ENCODE measurements at regions not wholly inside any gene's neighbourhood (a gene's known extent, or its start where the extent isn't known, plus 50 kb on each side); places are given as distances from the start of the nearest gene placed in this dataset.

DNA sequence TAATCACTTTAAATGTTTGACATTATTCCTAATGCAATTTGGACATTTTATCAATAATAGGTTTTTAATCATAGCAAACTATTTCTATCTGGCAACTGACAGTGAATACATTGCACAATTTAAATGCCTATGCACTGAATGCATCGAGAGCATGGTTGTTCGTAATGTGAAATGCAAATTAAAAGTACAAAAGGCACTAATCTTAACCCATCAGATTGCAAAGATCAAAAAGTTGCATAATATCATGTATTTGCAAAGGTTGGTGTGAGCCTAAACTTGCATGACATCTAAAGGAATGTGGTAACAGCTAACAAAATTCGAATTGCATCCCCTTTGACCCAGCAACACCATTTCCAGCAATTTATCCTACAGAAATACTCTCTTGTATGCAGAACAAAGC lies 469.9 kb upstream of the IRAK1BP1 start:
- no peak for DNase-seq

DNA sequence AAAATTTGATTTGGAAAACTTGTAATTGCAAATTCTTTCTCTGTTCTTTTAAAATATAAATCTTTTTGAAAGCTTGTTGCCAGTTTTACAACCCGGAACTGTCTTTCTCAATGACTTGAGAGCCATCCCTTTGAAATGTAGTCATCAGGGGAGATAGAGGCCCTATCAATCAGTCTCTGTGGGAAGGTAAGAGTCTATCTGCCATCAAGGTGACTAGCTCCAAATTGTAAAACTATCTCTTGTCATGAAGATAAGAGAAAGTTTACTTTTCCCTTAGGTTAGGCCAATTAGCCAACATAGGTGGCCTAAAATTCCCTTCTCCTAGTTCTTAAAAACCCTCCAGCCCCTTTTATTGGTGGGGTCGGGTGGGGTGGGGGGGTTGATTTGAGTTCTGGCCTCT lies 469.1 kb upstream of the IRAK1BP1 start:
- DNase-seq = no peak

DNA sequence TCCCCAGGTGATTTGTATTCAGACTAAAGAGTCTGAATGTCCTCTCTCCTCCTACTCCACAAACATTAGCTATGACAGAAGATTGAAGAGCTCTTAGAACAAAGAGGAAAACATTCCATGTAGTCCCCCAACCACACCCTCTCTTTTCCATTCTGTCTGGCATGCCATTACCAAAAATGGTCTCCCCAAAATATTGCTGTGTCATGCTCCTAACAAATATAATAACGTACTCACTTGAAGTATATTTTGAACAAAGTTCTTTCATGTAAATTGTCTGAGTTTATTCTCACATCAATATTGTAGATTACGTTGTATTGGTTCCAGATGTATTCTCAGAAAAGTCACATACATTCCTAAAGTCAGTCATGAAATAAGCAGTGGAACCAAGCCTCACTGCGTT lies 467.3 kb upstream of the IRAK1BP1 start:
- no peak for DNase-seq

DNA sequence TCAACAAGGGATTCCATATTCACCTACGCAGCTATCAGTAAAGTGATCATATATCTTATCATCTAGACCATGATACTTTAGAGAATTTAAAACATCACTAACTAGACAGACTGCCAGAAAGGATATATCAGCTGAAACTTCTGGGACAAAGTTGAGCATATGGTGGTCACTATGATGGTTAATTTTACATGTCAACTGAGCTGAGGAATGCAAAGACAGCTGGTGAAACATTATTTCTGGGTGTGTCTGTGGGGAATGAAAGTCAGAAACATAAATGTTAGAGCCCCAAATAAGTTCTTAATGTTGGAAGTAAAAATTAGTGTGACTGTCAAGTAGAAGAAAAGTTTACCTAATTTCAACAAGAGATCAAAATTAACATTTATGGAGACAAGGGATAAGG lies 440.0 kb upstream of the IRAK1BP1 start:
- no peak for DNase-seq

DNA sequence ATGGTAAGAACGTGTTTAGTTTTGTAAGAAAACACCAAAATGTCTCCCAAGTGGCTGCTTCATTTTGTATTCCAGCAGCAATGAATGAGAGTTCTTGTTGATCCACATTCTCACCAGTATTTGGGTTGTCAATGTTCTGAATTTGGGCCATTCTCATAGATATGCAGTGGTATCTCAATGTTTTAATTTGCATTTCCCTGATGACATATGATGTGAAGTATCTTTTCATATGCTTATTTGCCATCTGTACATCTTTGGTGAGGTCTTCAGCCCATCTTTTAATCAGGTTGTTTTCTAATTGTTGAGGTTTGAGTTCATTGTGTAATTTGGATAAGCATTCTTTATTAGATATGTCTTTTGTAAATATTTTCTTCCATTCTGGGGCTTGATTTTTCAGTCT lies 436.8 kb upstream of the IRAK1BP1 start:
- no peak for DNase-seq

DNA sequence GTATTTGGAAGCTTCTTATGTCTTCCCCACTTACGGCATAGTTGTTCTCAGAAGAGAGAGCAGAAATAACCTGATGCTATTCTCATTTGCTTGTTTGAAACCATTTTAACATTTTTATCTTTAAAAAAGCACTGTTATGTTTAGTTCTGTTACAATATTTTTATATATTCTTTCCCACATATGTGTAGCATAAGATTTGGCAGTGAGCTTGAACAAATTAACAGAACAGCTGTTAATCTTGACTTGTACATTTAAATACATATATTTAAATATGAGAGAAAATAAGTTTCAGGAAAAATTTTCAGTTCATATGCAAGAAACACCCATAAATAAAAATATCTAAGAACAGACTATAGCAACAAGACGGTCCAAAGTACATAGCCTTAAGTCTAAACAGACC lies 431.7 kb upstream of the IRAK1BP1 start:
- no peak for DNase-seq

DNA sequence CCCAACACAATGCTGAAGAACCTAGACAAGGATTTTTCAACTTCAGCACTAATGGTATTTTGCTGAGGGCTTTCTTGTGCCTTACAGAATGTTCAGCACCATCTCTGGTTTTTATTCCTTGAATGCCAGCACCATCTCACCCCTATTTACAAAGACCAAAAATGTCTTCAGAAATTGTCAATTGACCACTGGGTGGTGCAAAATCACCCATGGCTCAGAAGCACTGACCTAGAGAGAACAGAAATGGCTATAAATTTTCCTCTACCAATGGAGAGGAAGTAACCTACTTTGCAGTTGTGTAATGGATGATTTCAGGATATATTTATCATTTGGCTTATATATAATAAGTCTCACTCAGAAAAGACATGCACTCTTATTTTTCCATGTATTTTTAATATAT lies 431.0 kb upstream of the IRAK1BP1 start:
- no peak for DNase-seq

DNA sequence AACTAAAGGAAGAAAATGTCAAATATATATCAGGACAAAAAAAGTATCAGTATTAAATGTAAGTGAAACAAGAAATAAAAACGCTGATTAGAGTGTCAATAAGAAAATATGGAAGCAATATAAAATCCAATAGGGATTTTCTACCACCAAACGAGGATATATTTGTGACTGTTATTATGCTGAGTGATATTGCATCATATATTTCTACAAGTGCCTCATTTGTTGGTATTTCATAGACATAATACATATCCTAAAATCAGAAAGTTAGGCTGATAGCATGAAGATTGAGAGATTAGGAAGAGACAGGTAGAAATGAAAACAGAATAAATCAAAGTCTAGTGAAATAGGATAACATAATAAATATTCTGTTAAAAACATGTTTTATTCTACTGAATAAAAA lies 429.2 kb upstream of the IRAK1BP1 start:
- DNase-seq = no peak

DNA sequence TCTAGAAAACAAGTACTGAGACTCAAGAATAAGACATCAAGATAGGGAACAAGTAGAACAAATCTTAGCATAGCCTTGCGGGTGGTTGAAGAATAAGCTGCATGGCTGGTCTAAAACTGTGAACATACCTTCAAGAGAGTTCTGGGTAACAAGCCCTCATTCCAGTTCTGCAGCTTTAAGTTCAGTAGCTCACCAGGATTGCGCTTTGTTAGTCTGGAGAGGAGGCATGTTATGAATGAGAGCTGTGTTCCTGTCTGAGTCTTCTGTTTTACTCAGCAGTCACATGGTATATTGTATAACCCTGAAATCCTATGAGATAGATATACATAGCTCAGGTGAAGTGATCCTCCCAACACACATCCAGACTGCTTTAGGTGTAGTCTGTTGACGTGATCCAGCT lies 406.6 kb upstream of the IRAK1BP1 start:
- no peak for DNase-seq

DNA sequence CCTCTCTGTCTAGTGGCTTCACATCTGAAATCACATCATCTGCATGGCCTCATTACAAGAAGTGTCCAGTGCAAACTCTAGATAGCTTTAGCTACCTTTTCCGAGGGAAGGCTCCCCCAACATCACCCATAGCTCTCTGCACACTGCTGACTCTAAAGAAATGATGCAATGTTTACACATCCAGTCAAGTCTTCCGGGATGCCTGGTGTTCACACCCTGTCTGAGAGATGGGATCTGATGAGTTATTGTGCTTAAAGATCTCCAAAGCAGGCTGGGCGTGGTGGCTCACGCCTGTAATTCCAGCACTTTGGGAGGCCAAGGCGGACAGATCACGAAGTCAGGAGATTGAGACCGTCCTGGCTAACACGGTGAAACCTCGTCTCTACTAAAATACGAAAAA lies 404.6 kb upstream of the IRAK1BP1 start:
- no peak for DNase-seq

DNA sequence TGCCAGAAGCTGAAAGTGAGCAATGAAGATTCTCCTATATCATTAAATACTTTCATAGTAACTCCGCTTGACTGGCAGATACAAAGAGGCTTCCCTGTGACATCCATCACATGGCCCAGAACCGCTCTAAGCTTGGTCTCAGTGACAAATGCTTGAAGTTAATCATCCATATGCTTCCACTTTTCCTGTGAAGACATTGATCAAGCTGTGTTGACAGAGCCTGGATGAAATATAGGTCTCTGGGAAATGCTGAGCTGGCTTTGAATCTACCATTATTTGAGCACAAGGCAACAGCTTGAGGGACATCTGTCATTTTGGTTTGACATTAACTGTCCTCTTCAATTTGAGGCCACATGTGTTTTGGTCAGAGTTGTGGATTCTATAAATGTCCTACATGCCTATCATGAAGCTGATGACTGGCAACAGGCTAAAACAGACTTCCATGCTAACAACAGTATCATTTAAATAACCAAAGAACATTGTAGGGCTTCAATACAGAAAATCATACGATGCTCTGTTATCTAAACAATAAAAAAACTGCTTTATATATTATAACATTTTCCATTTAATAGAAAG lies 402.2 kb upstream of the IRAK1BP1 start:
- no peak for DNase-seq

DNA sequence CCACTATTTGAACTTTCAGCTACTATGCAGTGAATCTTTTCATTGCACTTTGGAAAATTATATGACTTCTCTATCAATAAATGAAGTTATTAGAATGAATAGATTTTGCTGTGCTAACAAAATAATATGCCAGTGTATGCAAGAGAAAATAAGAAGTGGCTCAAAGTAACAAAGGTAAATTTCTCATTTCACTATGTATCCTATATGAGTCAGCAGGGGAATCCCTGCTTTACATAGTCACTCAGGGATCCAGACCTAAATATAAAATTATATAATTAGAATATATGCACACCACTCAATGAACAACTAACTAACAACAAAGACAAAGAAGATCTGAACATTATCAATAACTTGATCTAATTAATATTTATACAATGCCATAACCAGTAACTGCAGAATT lies 390.8 kb upstream of the IRAK1BP1 start:
- no peak for DNase-seq

DNA sequence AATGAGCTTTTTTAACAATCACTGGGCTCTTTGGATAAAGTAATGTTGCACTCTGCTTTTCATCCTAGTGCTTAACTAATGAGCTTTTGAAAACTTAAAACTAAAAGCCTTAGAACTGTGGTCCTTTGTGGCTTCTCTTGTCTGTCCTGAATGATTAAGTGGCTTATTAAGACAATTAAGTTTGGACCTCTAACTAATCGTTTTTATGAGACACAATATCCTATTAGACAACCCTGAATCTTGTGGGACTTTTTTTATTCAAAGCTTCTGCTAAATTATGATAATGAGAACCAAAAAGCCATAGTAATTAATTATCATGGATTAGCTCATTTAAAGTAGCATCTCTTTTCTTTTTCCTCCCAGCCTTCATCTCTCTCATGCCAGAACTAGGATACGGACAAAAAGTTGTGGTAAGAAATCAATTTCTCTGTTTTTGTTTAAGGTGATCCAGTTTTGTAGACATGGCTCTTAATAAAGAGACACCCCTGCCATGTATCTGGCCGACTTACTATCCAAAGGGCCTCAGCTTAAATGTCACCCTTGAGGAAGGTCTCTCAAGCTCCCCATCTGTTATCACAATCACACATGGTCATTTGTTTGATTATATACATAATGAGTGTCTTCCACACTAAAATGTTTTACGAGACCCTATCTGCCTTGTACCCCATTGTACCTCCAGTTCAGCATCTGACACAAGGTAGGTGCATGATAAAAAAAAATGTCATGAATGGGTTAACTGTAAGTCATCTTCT lies 384.4 kb upstream of the IRAK1BP1 start:
- DNase-seq = no peak

DNA sequence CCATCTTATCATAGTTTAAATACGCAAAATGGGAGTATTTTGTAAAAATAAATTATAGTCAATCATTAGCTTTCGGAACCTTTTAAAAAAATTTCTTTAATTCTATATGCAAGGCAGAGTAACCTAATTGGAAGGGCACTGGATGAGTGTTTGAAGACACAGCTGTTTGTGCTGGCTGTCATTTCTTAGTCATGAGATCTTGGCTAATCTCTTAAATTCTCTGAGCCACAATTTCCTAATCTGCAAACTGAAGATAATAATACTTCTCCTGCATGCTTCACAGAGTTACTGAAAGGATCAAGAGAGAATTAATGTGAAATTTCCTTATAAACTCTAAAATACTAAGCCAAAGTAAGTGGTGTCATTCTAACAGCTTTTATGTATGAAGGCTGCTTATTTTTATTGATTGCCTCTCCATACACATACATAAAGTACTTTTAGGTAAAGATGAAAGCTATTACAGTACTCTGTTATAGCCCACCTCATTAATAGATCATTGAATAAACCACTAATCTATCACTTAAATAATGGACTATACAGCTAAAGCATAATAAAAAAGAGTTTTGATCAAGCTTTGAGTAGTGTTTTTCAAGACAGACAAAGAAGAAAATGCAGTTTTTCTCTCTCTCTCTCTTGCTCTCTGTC lies 383.7 kb upstream of the IRAK1BP1 start:
- DNase-seq = no peak

DNA sequence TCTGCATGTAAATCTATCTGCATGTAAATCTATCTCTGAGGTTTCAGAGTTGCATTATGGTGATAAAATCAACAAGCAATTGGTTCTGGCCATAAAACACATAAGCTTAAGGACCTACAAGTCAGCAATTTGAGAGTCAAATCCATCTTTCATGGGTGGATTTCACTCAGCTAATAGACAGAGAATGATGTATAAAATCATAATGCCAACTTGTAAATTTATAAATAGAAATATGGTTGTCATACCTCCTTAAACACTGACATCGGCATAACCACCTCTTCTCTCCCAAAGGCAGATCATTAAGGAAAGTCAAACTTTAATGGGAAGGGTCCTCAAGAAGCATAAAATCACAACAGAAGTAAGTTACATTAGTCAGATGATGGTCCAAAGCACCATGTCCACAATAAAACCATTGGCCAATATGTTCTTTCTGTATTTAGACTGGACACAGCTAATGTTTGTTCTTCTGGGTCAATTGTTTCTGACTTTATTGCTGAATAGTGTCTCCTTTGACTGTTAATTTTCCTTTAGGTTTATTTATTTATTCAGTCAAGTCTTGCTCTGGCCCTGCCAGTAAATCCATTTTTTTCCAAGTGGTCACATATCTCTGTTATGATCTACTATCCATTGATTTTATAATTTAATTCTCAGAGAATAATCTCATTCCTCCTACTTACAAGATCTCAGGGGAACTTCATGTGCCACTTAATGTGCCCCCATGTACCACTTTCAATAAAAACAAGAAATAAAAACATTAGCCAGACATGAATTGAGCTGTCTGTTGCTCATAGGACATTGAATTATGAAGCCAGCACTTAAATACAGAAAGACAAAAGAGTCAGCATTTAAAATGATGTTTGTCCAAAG lies 382.9 kb upstream of the IRAK1BP1 start:
- no peak for DNase-seq

DNA sequence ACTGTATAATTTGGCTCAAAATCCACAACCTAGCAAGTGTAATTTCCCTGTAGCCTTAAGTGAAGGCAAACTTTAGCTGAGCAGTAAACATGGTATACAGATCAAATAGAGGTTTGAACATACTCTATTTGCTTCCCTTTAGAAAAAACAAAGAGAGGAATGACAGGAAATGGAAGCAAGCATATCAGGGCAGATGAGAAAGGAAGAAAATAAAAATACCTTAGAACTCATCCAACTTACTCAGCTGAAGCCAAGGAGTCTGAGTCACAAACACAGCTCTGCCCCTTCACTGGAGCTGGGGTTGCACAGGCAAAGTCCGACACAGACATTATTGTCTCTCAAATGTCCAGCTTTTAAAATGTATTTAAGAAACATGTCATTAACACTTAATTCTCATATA lies 379.9 kb upstream of the IRAK1BP1 start:
- no peak for DNase-seq

DNA sequence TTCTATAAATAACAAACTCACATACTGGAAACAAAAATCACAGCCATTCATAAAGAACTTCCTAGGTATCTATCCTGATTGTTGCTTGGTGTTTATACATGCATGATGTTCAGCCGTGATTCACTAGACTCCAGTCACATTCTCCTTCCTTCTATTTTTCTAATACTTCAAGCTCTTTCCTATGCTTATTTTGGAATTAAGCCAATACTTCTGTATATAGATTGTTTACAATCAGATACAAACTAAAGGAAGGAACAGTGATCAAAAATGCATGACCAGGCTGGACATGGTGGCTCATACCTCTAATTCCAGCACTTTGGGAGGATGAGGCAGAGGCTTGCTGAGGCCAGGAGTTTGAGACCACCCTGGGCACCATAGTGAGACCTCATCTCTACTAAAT lies 377.5 kb upstream of the IRAK1BP1 start:
- DNase-seq = no peak

DNA sequence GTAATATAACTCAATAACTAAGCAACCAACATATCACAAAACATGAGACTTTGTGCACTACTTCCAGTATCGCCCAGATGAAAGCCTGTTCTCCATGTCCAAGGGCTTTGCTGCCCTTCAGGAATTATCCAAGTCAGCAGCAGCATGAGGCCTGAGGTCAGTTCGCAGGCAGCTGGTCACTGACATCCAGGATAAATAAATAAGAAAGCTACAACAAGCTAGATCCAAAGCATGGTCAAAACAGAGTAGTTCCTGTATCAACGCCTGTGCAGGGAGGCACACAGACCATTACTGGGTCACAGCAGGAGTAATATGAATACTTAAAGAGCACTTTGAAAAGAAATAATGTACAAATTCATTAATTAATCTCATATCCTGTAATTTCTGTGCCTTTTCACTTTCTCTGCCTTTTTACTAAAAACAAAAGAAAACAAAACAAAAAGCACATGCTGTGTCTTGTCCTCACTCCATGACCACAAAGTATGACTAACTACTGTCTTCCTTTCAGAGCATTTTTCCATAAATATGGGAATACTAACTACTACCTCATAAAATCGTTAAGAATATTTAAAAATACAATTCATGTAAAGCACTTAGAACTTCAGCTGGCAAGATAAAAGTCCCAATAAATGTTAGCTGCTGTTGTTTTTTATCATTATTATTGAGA lies 374.9 kb upstream of the IRAK1BP1 start:
- DNase-seq = no peak

DNA sequence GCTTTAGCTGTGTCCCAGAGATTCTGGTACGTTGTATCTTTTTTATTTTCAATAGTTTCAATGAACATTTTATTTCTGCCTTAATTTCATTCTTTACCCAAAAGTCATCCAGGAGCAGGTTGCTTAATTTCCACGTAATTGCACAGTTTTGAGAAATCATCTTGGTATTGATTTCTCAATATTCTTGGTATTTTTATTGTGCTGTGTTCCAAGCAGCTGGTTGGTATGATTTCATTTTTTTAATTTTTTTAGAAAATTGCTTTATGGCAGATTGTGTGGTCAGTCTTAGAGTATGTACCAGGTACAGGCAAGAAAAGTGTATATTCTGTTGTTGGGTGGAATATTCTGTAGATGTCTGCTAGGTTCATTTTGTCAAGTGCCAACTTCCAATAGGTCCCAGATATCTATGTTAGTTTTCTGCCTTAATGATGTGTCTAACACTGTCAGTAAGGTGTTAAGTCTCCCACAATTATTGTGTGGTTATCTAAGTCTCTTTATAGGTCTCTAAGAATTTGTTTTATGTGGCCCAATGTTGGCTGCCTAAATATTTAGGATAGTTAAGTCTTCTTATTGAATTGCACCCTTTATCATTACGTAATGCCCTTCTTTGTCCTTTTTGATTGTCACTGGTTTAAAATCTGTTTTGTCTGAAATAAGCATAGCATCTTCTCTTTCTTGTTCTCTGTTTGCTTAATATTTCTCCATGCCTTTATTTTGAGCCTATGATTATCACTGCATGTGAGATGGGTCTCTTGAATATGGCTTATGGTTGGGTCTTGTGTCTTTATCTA lies 366.9 kb upstream of the IRAK1BP1 start:
- DNase-seq = no peak

DNA sequence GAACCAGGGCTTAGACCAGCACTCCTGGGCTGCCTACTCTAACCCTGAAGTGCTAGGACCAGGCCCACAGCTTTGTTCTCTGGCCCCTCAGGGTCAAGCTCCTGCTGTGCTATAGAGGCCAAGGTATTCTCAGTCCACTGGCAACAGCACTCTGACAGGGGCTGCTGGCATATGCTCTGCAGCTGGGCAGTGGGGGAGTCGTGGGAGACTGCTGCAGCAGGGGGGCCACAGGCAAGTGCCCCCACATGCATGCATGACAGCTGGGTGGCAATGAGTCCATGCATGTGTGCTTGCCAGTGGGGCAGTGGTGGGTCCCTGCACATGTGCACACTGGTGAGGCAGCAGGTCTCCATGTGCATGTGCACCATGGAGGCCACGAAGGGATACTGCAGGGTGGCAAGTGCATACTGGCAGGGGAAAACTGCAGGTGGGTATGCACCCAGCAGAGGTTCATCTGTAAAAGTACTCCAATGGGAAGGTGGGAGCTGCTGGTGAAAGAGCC lies 364.9 kb upstream of the IRAK1BP1 start:
- no peak for DNase-seq

DNA sequence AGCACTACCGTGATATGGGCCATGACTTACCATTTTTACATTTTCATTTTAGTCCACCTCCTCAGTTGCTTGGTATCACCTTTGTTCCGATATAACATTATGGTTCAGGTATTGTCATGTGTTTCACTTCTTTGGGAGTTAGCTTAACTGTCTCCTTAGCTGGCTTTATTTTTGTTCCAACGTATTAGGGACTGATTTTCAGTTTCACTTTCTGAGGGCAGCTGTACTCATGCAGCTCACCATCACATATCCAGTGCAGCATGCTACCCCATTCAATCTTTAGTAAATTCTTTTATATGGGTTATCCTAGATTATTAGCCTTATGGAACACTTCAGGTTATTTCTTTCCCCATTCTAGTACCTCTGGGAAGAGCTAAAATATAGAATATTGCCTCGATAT lies 362.2 kb upstream of the IRAK1BP1 start:
- DNase-seq = no peak

DNA sequence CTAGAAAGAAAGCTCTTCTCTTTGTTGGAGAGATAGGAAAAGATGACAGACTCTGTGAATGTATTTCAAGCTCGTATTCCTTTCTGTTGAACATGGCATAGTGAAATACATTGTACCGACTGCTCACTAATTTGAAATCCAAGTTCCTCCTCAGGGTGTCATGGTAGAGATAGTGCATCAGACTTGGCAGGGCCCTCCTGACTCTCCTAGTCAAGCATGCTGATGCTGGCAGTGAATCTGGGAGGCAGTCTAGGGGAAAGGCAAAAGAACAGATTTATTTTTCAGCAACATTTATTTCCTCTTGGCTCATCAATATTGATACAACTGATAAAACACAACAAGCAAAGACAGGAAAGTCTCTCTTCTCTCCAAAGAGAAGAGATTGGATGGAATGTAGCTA lies 356.3 kb upstream of the IRAK1BP1 start:
- no peak for DNase-seq

Measured in activated CD4-positive, alpha-beta T cell treated with anti-CD3 and anti-CD28 coated beads, Interleukin-2, Interleukin-6, amounts not matched to agents 100 ng/mL and 50 ng/mL, durations not matched to agents 16 hours and 8 hours (primary cell).